MCF 10A (cell line): ENCODE measurements at regions not wholly inside any gene's neighbourhood (a gene's known extent, or its start where the extent isn't known, plus 50 kb on each side); places are given as distances from the start of the nearest gene placed in this dataset.

Experiments
- BruUV-seq: library from RNA; stranded (reverse); fragments of 400-500 nt; replicated peaks from 2 replicates; lab custom pipeline; 2021; lab: Mats Ljungman, UMichigan
- CTCF ChIA-PET: fragments of 300-600 bp; sonication (Branson Sonifier 250); formaldehyde crosslinking; extraction: SDS; loops from one replicate; lab custom pipeline; 2021; ENCODE audit warnings: antibody characterized with exemption, inconsistent platforms; lab: Yijun Ruan, JAX
- POLR2A ChIA-PET: fragments of 300-600, 350-650 bp; sonication (Branson Sonifier 250); formaldehyde crosslinking; extraction: SDS; loops from one replicate; lab custom pipeline; 2020; ENCODE audit warnings: antibody characterized with exemption, inconsistent platforms; lab: Yijun Ruan, JAX
- DNase-seq: peaks from one replicate; pipeline ENCODE4 v3.0.0-alpha.2; 2018; ENCODE audit not compliant: unreplicated experiment
- H3K27ac Mint-ChIP-seq: one replicate; pipeline ENCODE4 v1.8.0; 2022; ENCODE audit warnings: mild to moderate bottlenecking, low read depth, mixed read lengths; ENCODE audit not compliant: unreplicated experiment
- H3K27me3 Mint-ChIP-seq: one replicate; pipeline ENCODE4 v1.8.0; 2022; ENCODE audit warnings: mixed read lengths; ENCODE audit not compliant: insufficient read depth, unreplicated experiment
- H3K36me3 Mint-ChIP-seq: one replicate; pipeline ENCODE4 v1.8.0; 2022; ENCODE audit warnings: mild to moderate bottlenecking, moderate library complexity, mixed read lengths; ENCODE audit not compliant: insufficient read depth, unreplicated experiment
- H3K4me1 Mint-ChIP-seq: one replicate; pipeline ENCODE4 v1.8.0; 2022; ENCODE audit warnings: mixed read lengths; ENCODE audit not compliant: insufficient read depth, unreplicated experiment
- H3K4me3 Mint-ChIP-seq: one replicate; pipeline ENCODE4 v1.8.0; 2022; ENCODE audit warnings: mild to moderate bottlenecking, moderate library complexity, mixed read lengths; ENCODE audit not compliant: unreplicated experiment
- H3K9me3 Mint-ChIP-seq: one replicate; pipeline ENCODE4 v1.8.0; 2022; ENCODE audit warnings: mixed read lengths; ENCODE audit not compliant: unreplicated experiment
- CTCF ChIP-seq: fragments of 200-600 bp; IDR thresholded peaks from one replicate; pipeline ENCODE4 v1.8.0; 2022; ENCODE audit warnings: antibody characterized with exemption, mild to moderate bottlenecking; ENCODE audit not compliant: unreplicated experiment
- intact Hi-C: fragments of 100-400 bp; cut with micrococcal nuclease; formaldehyde crosslinking; loops from 2 replicates; pipeline ENCODE4 v1.14.1; 2022

- intact Hi-C loops: loop anchor here (5.0 to 10.0 kb wide), 2 partner anchors 311 to 338 kb away; no protein-coding TSS in a partner anchor
- H3K36me3 Mint-ChIP-seq: no peaks in the 10 kb centered on the region
- ChIA-PET POLR2A (interaction anchor here (0.7 to 2.9 kb wide), 3 partner anchors 10 to 78 kb away, joined by 3 to 14 read pairs (median 4); no protein-coding TSS in a partner anchor), CTCF (interaction anchor here (0.5 to 2.6 kb wide), 11 partner anchors 8 to 553 kb away, joined by 3 to 16 read pairs (median 6); no protein-coding TSS in a partner anchor)
- peak; percentile 28 for TF ChIP-seq CTCF
- no peak overlapping the region for H3K4me3 Mint-ChIP-seq
- peak; percentile 60 for DNase-seq
- no TSS peak for BruUV-seq
- H3K27me3 Mint-ChIP-seq: no peaks in the 10 kb centered on the region
- H3K27ac Mint-ChIP-seq: no peak overlapping the region
- H3K4me1 Mint-ChIP-seq: peaks cover 21% of the 10 kb centered on the region
- no peaks in the 10 kb centered on the region for H3K9me3 Mint-ChIP-seq
These were observed 200.2 kb upstream of the RBM19 start for GRCh38 chr12:114166362-114166761.

- no peaks in the 10 kb centered on the region for H3K36me3 Mint-ChIP-seq
- POLR2A ChIA-PET: interaction anchor here (0.7 to 2.9 kb wide), 2 partner anchors 11 to 78 kb away, joined by 4 to 14 read pairs; no protein-coding TSS in a partner anchor
- H3K4me1 Mint-ChIP-seq: peaks cover 21% of the 10 kb centered on the region
- BruUV-seq: no TSS peak
- H3K4me3 Mint-ChIP-seq: no peak overlapping the region
- CTCF ChIA-PET: interaction anchor here (0.5 to 2.6 kb wide), 8 partner anchors 8 to 554 kb away, joined by 3 to 16 read pairs (median 7); no protein-coding TSS in a partner anchor
- H3K27ac Mint-ChIP-seq: no peak overlapping the region
- intact Hi-C loops: loop anchor here (5.0 to 10.0 kb wide), 2 partner anchors 311 to 339 kb away; no protein-coding TSS in a partner anchor
- H3K27me3 Mint-ChIP-seq: no peaks in the 10 kb centered on the region
- H3K9me3 Mint-ChIP-seq: no peaks in the 10 kb centered on the region
- TF ChIP-seq CTCF: no peak
- DNase-seq: no peak
These were observed 199.8 kb upstream of the RBM19 start for GRCh38 chr12:114165921-114166320.

GRCh38 chr12:114164351-114164750 is 198.2 kb upstream of the RBM19 start:
- peaks cover 21% of the 10 kb centered on the region for H3K4me1 Mint-ChIP-seq
- TF ChIP-seq CTCF: no peak
- intact Hi-C loops: loop anchor here (10.0 kb wide), 1 partner anchor 340 kb away; no protein-coding TSS in a partner anchor
- H3K9me3 Mint-ChIP-seq: no peaks in the 10 kb centered on the region
- H3K36me3 Mint-ChIP-seq: no peaks in the 10 kb centered on the region
- peak overlapping the region; percentile 77 for H3K27ac Mint-ChIP-seq
- no TSS peak for BruUV-seq
- no peaks in the 10 kb centered on the region for H3K27me3 Mint-ChIP-seq
- no peak for DNase-seq
- CTCF ChIA-PET: interaction anchor here (0.5 kb wide), 1 partner anchor 315 kb away, joined by 6 read pairs; no protein-coding TSS in a partner anchor
- POLR2A ChIA-PET: interaction anchor here (1.0 kb wide), 1 partner anchor 10 kb away, joined by 4 read pairs; no protein-coding TSS in a partner anchor
- H3K4me3 Mint-ChIP-seq: no peak overlapping the region

GRCh38 chr12:114163771-114164170 is 197.6 kb upstream of the RBM19 start:
- CTCF ChIA-PET: interaction anchor here (0.5 to 1.1 kb wide), 4 partner anchors 10 to 1551 kb away, joined by 3 to 6 read pairs (median 4); no protein-coding TSS in a partner anchor
- POLR2A ChIA-PET: interaction anchor here (1.0 kb wide), 1 partner anchor 9 kb away, joined by 4 read pairs; no protein-coding TSS in a partner anchor
- DNase-seq: peak; percentile 94
- intact Hi-C loops: loop anchor here (10.0 kb wide), 1 partner anchor 341 kb away; no protein-coding TSS in a partner anchor
- H3K9me3 Mint-ChIP-seq: no peaks in the 10 kb centered on the region
- H3K36me3 Mint-ChIP-seq: no peaks in the 10 kb centered on the region
- BruUV-seq: no TSS peak
- H3K27ac Mint-ChIP-seq: peak overlapping the region; percentile 77
- TF ChIP-seq CTCF: no peak
- H3K4me3 Mint-ChIP-seq: no peak overlapping the region
- no peaks in the 10 kb centered on the region for H3K27me3 Mint-ChIP-seq
- H3K4me1 Mint-ChIP-seq: peaks cover 21% of the 10 kb centered on the region
